Ascending aorta (tissue), 2 donors: ENCODE measurements at regions not wholly inside any gene's neighbourhood (a gene's known extent, or its start where the extent isn't known, plus 50 kb on each side); places are given as distances from the start of the nearest gene placed in this dataset.

ENCODE experiments used
- DNase-seq, 2 donors: peaks; one replicate each; pipeline ENCODE4 v3.0.0-alpha.2; 2019; ENCODE audit warnings: low spot score in 2 of 2
- H3K27ac ChIP-seq, 2 donors: fragments of 200-600 bp; sonication (generic); one replicate each; pipeline ENCODE4 v1.5.1; 2016 to 2017; ENCODE audit warnings: mild to moderate bottlenecking in 1 of 2
- H3K27me3 ChIP-seq: fragments of 200-600 bp; sonication (generic); one replicate; pipeline ENCODE4 v1.5.1; 2017
- H3K36me3 ChIP-seq, 2 donors: fragments of 200-600 bp; sonication (generic); one replicate each; pipeline ENCODE4 v1.5.1; 2016
- H3K4me1 ChIP-seq, 2 donors: fragments of 200-600 bp; sonication (generic); one replicate each; pipeline ENCODE4 v1.5.1; 2016 to 2017; ENCODE audit warnings: mild to moderate bottlenecking in 1 of 2
- H3K4me3 ChIP-seq, 2 donors: fragments of 200-600 bp; sonication (generic); one replicate each; pipeline ENCODE4 v1.5.1; 2016 to 2017; ENCODE audit warnings: mild to moderate bottlenecking in 1 of 2
- H3K9me3 ChIP-seq, 2 donors: fragments of 200-600 bp; sonication (generic); one replicate each; pipeline ENCODE4 v1.5.1; 2016
- intact Hi-C: fragments of 100-400 bp; cut with DNase I; formaldehyde crosslinking; loops from one replicate; pipeline ENCODE4 v1.15.1; 2023
- TF ChIP-seq, protein P1 (sequence below), 3 experiments: fragments of 200-600 bp in 2 of 3; fragments of 450-650 bp in 1 of 3; sonication (generic) in 2 of 3; IDR thresholded peaks; one replicate each; pipeline ENCODE4 v1.5.1; 2016 to 2019; ENCODE audit warnings: antibody characterized with exemption in 3 of 3, mild to moderate bottlenecking in 1 of 3, moderate library complexity in 1 of 3

DNA sequence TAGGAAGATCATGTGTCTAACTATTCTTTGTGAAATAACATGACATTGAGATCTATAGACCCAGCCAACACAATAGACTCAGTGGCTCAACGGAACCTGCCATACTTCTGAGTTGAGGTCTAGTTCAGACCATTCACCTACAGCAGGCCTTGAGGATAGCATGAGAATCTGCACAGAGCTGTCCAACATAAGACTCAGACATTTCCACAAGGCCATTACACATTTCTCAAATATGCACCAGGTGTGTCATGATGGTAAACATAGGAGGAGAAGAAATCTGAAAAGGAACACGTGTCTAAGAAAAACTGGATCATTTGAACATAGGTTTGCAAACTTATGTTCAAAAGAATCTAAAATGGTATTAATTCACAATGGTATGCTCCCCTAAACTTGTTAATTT lies 421.4 kb downstream of the SLITRK6 start:
- no peaks in the 10 kb centered on the region for H3K4me1 ChIP-seq
- DNase-seq: no peak

DNA sequence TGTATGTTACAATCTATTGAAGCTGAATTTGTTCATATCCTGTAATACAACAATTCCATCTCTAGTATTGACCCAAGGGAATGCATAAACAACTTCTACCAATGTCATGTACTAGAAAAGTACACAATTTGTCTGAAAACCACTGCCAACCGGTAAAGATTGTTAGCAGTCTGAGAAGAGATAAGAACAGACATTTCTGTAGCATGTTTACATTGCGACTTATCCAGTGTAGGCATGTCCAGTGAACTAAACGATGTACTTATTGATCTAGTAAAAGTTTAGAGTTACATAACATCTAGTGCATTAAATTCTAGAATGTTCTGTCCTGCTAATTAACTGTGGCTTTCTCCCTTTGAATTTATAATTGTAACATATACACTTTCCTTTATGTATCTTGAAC lies 425.9 kb downstream of the SLITRK6 start:
- Histone ChIP-seq H3K9me3 (no peaks in the 10 kb centered on the region), H3K36me3 (no peaks in the 10 kb centered on the region), H3K4me3 (no peak overlapping the region), H3K27me3 (no peaks in the 10 kb centered on the region), H3K27ac (no peak overlapping the region), H3K4me1 (no peaks in the 10 kb centered on the region)
- intact Hi-C loops: no loop called here
- DNase-seq: no peak
- TF ChIP-seq, protein P1, sequence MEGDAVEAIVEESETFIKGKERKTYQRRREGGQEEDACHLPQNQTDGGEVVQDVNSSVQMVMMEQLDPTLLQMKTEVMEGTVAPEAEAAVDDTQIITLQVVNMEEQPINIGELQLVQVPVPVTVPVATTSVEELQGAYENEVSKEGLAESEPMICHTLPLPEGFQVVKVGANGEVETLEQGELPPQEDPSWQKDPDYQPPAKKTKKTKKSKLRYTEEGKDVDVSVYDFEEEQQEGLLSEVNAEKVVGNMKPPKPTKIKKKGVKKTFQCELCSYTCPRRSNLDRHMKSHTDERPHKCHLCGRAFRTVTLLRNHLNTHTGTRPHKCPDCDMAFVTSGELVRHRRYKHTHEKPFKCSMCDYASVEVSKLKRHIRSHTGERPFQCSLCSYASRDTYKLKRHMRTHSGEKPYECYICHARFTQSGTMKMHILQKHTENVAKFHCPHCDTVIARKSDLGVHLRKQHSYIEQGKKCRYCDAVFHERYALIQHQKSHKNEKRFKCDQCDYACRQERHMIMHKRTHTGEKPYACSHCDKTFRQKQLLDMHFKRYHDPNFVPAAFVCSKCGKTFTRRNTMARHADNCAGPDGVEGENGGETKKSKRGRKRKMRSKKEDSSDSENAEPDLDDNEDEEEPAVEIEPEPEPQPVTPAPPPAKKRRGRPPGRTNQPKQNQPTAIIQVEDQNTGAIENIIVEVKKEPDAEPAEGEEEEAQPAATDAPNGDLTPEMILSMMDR (IDR thresholded peaks at IDR 0.05): no peak

More for the DNA sequence above, 421.4 kb downstream of the SLITRK6 start:
- Histone ChIP-seq H3K4me3 (no peak overlapping the region), H3K36me3 (no peaks in the 10 kb centered on the region), H3K9me3 (no peaks in the 10 kb centered on the region), H3K27ac (no peak overlapping the region), H3K27me3 (no peaks in the 10 kb centered on the region)
- TF ChIP-seq, protein P1 (IDR thresholded peaks at IDR 0.05): no peak
- intact Hi-C loops: no loop called here

DNA sequence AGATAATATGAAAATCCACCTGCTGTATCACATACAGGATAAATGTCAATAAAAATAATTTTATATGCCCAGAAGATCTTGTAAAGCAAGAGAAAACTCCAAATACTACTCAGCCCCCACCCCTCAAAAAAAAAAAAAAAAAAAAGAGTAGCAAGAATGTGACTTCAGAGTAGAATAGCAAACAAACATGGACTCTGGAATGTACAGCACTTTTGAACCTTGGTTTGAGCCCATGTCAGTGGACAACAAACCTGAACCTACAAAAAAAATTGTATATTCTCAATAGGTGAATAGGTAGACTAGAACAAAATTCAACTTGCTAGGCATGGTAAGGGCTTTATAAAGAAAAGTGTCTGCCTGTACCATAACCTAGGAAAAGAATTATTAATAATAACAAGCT lies 428.0 kb downstream of the SLITRK6 start:
- intact Hi-C loops: no loop called here
- Histone ChIP-seq H3K4me3 (no peak overlapping the region), H3K27me3 (no peaks in the 10 kb centered on the region), H3K4me1 (no peaks in the 10 kb centered on the region), H3K36me3 (no peaks in the 10 kb centered on the region), H3K27ac (no peak overlapping the region), H3K9me3 (no peaks in the 10 kb centered on the region)
- no peak for DNase-seq
- TF ChIP-seq, protein P1 (IDR thresholded peaks at IDR 0.05): no peak

DNA sequence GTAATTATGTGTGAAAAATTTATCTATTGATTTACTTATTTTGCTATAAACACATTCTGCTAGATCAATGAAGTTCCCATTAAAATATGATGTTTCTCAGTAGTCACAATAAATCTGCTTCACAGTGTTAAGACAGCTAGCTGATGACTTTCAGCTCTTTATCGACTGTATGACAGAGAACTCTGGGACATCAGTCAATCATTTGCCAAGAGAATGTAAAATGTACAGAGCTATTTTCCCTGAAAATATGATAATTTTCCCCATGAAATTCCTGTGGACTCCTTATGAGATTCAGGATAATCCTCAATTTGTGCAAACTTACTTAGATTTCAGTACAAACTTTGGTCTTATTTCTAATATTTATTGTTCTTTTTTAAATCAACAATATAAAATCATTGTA lies 430.5 kb downstream of the SLITRK6 start:
- no peaks in the 10 kb centered on the region for H3K4me1 ChIP-seq
- DNase-seq: no peak

DNA sequence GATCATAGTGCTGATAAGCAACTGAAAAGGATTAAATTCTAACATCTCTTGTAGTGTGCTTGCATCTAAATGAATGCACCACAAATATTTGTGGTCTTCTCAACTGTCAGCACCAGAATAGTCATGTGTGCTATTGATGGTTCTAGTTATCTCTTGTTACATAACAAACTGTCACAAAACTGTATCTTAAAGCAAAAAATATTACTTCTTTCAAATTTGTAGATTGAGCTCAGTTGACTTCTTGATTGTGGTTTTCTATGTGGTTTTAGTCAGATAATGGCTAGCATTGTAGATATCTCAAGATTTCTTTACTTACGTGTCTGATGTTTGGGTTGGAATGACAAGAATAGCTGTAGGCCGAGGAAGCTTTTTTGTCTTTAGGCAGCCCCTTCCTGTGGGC lies 431.3 kb downstream of the SLITRK6 start:
- TF ChIP-seq, protein P1 (IDR thresholded peaks at IDR 0.05): no peak
- Histone ChIP-seq H3K4me1 (no peaks in the 10 kb centered on the region), H3K27ac (no peak overlapping the region), H3K27me3 (no peaks in the 10 kb centered on the region), H3K4me3 (no peak overlapping the region), H3K9me3 (no peaks in the 10 kb centered on the region), H3K36me3 (no peaks in the 10 kb centered on the region)
- intact Hi-C loops: no loop called here
- no peak for DNase-seq

More for the DNA sequence above, 430.5 kb downstream of the SLITRK6 start:
- TF ChIP-seq, protein P1 (IDR thresholded peaks at IDR 0.05): no peak
- Histone ChIP-seq H3K36me3 (no peaks in the 10 kb centered on the region), H3K27ac (no peak overlapping the region), H3K27me3 (no peaks in the 10 kb centered on the region), H3K4me3 (no peak overlapping the region), H3K9me3 (no peaks in the 10 kb centered on the region)
- intact Hi-C loops: no loop called here

DNA sequence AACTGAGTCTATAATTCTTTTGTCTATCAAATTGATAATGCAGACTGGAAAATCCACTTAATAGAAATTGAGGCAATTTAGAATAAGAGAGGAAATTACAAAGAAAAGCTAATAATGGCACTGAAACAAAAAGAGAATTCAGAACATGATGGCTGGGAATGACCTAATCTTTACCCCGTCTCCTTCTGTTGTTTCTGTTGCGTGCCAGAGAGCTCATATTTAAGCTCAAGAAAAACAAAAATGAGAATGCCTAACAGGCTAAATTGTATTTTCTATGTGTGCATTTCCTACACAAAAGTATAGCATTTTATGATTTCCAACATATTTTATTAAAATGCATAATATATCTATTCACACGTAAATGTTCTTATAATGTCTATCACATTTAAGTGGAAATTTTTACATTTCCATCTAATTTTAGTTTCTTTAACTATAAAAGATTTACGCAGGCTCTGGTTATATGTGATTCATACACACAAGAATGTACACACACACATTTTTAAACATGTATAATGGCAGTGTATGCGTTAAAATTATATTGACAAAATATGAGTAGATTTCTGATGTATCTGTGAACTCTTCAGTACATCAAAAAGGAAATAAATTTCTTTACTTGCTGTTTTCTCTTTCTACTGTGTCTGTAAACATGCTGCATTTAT lies 432.3 kb downstream of the SLITRK6 start:
- Histone ChIP-seq H3K4me3 (no peak overlapping the region), H3K9me3 (no peaks in the 10 kb centered on the region), H3K27ac (no peak overlapping the region), H3K36me3 (no peaks in the 10 kb centered on the region), H3K27me3 (no peaks in the 10 kb centered on the region), H3K4me1 (no peaks in the 10 kb centered on the region)
- intact Hi-C loops: no loop called here
- TF ChIP-seq, protein P1 (IDR thresholded peaks at IDR 0.05): no peak
- no peak for DNase-seq
